T-cell (primary cell): ENCODE measurements at regions not wholly inside any gene's neighbourhood (a gene's known extent, or its start where the extent isn't known, plus 50 kb on each side); places are given as distances from the start of the nearest gene placed in this dataset.
"Not testable (repeated sequence)": the region's sequence is repeated elsewhere in the genome, so short reads cannot be mapped to it uniquely, and the experiment has no call there.

Source experiments
- ATAC-seq, 4 experiments: fragments of 200-7000 bp in 3 of 4; fragments of 150-1000 bp in 1 of 4; cut with Tn5 transposase; replicated peaks in 1 of 4; 1 replicate in 3 of 4; 2 replicates in 1 of 4; pipeline ENCODE4 v1.10.0; 2021; ENCODE audit warnings: moderate library complexity in 3 of 4, mild to moderate bottlenecking in 2 of 4, moderate number of reproducible peaks in 1 of 4
- CTCF ChIA-PET, 2 donors: fragments of 300-600 bp; sonication (Branson Sonifier 250); formaldehyde crosslinking; loops; one replicate each; lab custom pipeline; 2022; ENCODE audit warnings: antibody characterized with exemption in 2 of 2; lab: Charles Lee
- POLR2A ChIA-PET, 2 donors: fragments of 300-600 bp; sonication (Branson Sonifier 250); formaldehyde crosslinking; loops; one replicate each; lab custom pipeline; 2022; ENCODE audit warnings: antibody characterized with exemption in 2 of 2; lab: Charles Lee
- DNase-seq, 35 experiments: peaks; one replicate each; pipeline versions ENCODE4 v3.0.0 to v3.0.0-alpha.2; 2013 to 2023
- H3K27ac ChIP-seq: one replicate; pipeline ENCODE4 v1.5.1; 2013; ENCODE audit warnings: low read length
- H3K27me3 ChIP-seq, 2 experiments: replicated peaks in 1 of 2; 1 replicate in 1 of 2; 2 replicates in 1 of 2; pipeline versions ENCODE4 v1.6.1 to v1.7.0; 2013; ENCODE audit warnings: low read length in 1 of 2, mixed read lengths in 1 of 2; ENCODE audit not compliant: control insufficient read depth in 2 of 2, insufficient read depth in 2 of 2; ENCODE audit errors: extremely low read depth in 1 of 2
- H3K36me3 ChIP-seq, 2 donors: 1 replicate in 1 of 2; 2 replicates in 1 of 2; pipeline versions ENCODE4 v1.6.1 to v1.7.0; 2013; ENCODE audit warnings: low read length in 1 of 2; ENCODE audit not compliant: control insufficient read depth in 2 of 2, insufficient read depth in 1 of 2; ENCODE audit errors: extremely low read depth in 1 of 2
- H3K4me1 ChIP-seq, 2 experiments: 1 replicate in 1 of 2; 2 replicates in 1 of 2; pipeline versions ENCODE4 v1.6.1 to v1.7.0; 2013; ENCODE audit warnings: low read length in 2 of 2, mixed read lengths in 1 of 2; ENCODE audit not compliant: insufficient read depth in 2 of 2, control insufficient read depth in 1 of 2; ENCODE audit errors: extremely low read depth in 1 of 2
- H3K4me3 ChIP-seq, 2 donors: 1 replicate in 1 of 2; 2 replicates in 1 of 2; pipeline versions ENCODE4 v1.5.1 to v1.7.0; 2013; ENCODE audit warnings: mild to moderate bottlenecking in 2 of 2, low read length in 1 of 2, moderate library complexity in 1 of 2; ENCODE audit not compliant: control insufficient read depth in 1 of 2; ENCODE audit errors: extremely low read depth in 1 of 2
- H3K9me3 ChIP-seq: 2 replicates; pipeline ENCODE4 v1.7.0; 2013
- H3K27ac Mint-ChIP-seq, 2 donors: one replicate each; pipeline ENCODE4 v1.8.0; 2020 to 2021; ENCODE audit warnings: mild to moderate bottlenecking in 2 of 2, mixed read lengths in 2 of 2
- H3K27me3 Mint-ChIP-seq, 2 donors: one replicate each; pipeline ENCODE4 v1.8.0; 2021 to 2022; ENCODE audit warnings: mixed read lengths in 2 of 2
- H3K36me3 Mint-ChIP-seq: one replicate; pipeline ENCODE4 v1.8.0; 2021; ENCODE audit warnings: mixed read lengths
- H3K4me1 Mint-ChIP-seq, 3 donors: one replicate each; pipeline ENCODE4 v1.8.0; 2020 to 2022; ENCODE audit warnings: mixed read lengths in 3 of 3, mild to moderate bottlenecking in 1 of 3
- H3K4me3 Mint-ChIP-seq, 3 donors: one replicate each; pipeline ENCODE4 v1.8.0; 2020 to 2022; ENCODE audit warnings: mild to moderate bottlenecking in 3 of 3, mixed read lengths in 3 of 3, moderate library complexity in 3 of 3
- H3K9me3 Mint-ChIP-seq, 3 donors: one replicate each; pipeline ENCODE4 v1.8.0; 2020 to 2022; ENCODE audit warnings: mixed read lengths in 3 of 3
- WGBS: methylation state at CpG from one replicate; pipeline ENCODE4 v1.1.5; 2013; ENCODE audit warnings: missing lambda C conversion rate; ENCODE audit not compliant: insufficient coverage; 5-methylcytosine and 5-hydroxymethylcytosine counted together

GRCh38 chr2:175729049-175729706, 272.9 kb downstream of the LNPK start:
- Histone ChIP-seq H3K4me3 (no peak overlapping the region), H3K9me3 (no peaks in the 10 kb centered on the region), H3K36me3 (no peaks in the 10 kb centered on the region), H3K4me1 (no peaks in the 10 kb centered on the region), H3K27ac (no peak overlapping the region), H3K27me3 (peaks cover 0 to 9% of the 10 kb centered on the region in 2 experiments)
- Mint-ChIP-seq H3K36me3 (no peaks in the 10 kb centered on the region), H3K27me3 (peaks cover 4 to 14% of the 10 kb centered on the region in 2 donors), H3K4me1 (no peaks in the 10 kb centered on the region), H3K4me3 (no peak overlapping the region), H3K27ac (no peak overlapping the region), H3K9me3 (peaks cover 0 to 4% (median 0%) of the 10 kb centered on the region in 3 donors)
- no peak for ATAC-seq
- 68% methylated on average over 4 of the region's 4 CpGs for WGBS
- CTCF ChIA-PET = no interaction called here
- POLR2A ChIA-PET = no interaction called here
- DNase-seq = no peak

GRCh38 chr2:175728032-175728431, 274.0 kb downstream of the LNPK start:
- H3K4me1 ChIP-seq = no peaks in the 10 kb centered on the region
- ChIA-PET CTCF (no interaction called here), POLR2A (no interaction called here)
- H3K27ac Mint-ChIP-seq = no peak overlapping the region
- H3K4me1 Mint-ChIP-seq = no peaks in the 10 kb centered on the region
- peaks cover 4 to 7% of the 10 kb centered on the region in 2 donors for H3K27me3 Mint-ChIP-seq
- DNase-seq (no peak), ATAC-seq (no peak)
- no peaks in the 10 kb centered on the region for H3K36me3 ChIP-seq
- no CpG with 5 or more reads among the region's 4 CpGs for WGBS
- peaks cover 0 to 4% of the 10 kb centered on the region in 2 experiments for H3K27me3 ChIP-seq
- H3K9me3 ChIP-seq = no peaks in the 10 kb centered on the region
- no peaks in the 10 kb centered on the region for H3K36me3 Mint-ChIP-seq
- no peak overlapping the region for H3K27ac ChIP-seq
- H3K9me3 Mint-ChIP-seq = peaks cover 0 to 4% (median 4%) of the 10 kb centered on the region in 3 donors
- H3K4me3 ChIP-seq = no peak overlapping the region
- H3K4me3 Mint-ChIP-seq = no peak overlapping the region

- 40% methylated on average over 1 of the region's 2 CpGs for WGBS
- ATAC-seq = no peak
- peaks cover 0 to 4% of the 10 kb centered on the region in 2 experiments for H3K27me3 ChIP-seq
- H3K27me3 Mint-ChIP-seq = peaks cover 4 to 7% of the 10 kb centered on the region in 2 donors
- H3K36me3 Mint-ChIP-seq = no peaks in the 10 kb centered on the region
- H3K27ac ChIP-seq = no peak overlapping the region
- no peaks in the 10 kb centered on the region for H3K36me3 ChIP-seq
- H3K9me3 Mint-ChIP-seq = peaks cover 0 to 8% (median 4%) of the 10 kb centered on the region in 3 donors
- POLR2A ChIA-PET = no interaction called here
- no peak for DNase-seq
- H3K4me1 ChIP-seq = no peaks in the 10 kb centered on the region
- no peaks in the 10 kb centered on the region for H3K9me3 ChIP-seq
- no peaks in the 10 kb centered on the region for H3K4me1 Mint-ChIP-seq
- H3K4me3 Mint-ChIP-seq = no peak overlapping the region
- no peak overlapping the region for H3K27ac Mint-ChIP-seq
- CTCF ChIA-PET = no interaction called here
- H3K4me3 ChIP-seq = no peak overlapping the region
Measured at GRCh38 chr2:175726223-175726622, 275.8 kb downstream of the LNPK start.

GRCh38 chr2:175709248-175709647, 292.8 kb downstream of the LNPK start:
- no peak overlapping the region for H3K27ac Mint-ChIP-seq
- Histone ChIP-seq H3K9me3 (no peaks in the 10 kb centered on the region), H3K27ac (no peak overlapping the region), H3K36me3 (no peaks in the 10 kb centered on the region), H3K4me1 (no peaks in the 10 kb centered on the region), H3K4me3 (no peak overlapping the region), H3K27me3 (peaks cover 4 to 16% of the 10 kb centered on the region in 2 experiments)
- DNase-seq = no peak
- H3K27me3 Mint-ChIP-seq = peaks cover 27 to 36% of the 10 kb centered on the region in 2 donors
- no peak overlapping the region for H3K4me3 Mint-ChIP-seq
- ChIA-PET POLR2A (no interaction called here), CTCF (no interaction called here)
- no peaks in the 10 kb centered on the region for H3K36me3 Mint-ChIP-seq
- 69% methylated on average over 5 of the region's 6 CpGs for WGBS
- no peaks in the 10 kb centered on the region for H3K4me1 Mint-ChIP-seq
- peaks cover 0 to 6% (median 4%) of the 10 kb centered on the region in 3 donors for H3K9me3 Mint-ChIP-seq
- ATAC-seq = no peak

- Histone ChIP-seq H3K36me3 (no peaks in the 10 kb centered on the region), H3K4me3 (no peak overlapping the region), H3K9me3 (no peaks in the 10 kb centered on the region), H3K4me1 (no peaks in the 10 kb centered on the region), H3K27me3 (peaks cover 4 to 16% of the 10 kb centered on the region in 2 experiments), H3K27ac (no peak overlapping the region)
- DNase-seq (no peak), ATAC-seq (no peak)
- peaks cover 27 to 33% of the 10 kb centered on the region in 2 donors for H3K27me3 Mint-ChIP-seq
- WGBS = 55% methylated on average over 3 of the region's 8 CpGs
- CTCF ChIA-PET = no interaction called here
- no peaks in the 10 kb centered on the region for H3K4me1 Mint-ChIP-seq
- H3K9me3 Mint-ChIP-seq = peaks cover 0 to 4% (median 0%) of the 10 kb centered on the region in 3 donors
- no peaks in the 10 kb centered on the region for H3K36me3 Mint-ChIP-seq
- POLR2A ChIA-PET = no interaction called here
- no peak overlapping the region for H3K4me3 Mint-ChIP-seq
- no peak overlapping the region for H3K27ac Mint-ChIP-seq
Measured at GRCh38 chr2:175707322-175707721, 294.7 kb downstream of the LNPK start.

GRCh38 chr2:175704568-175704967, 297.5 kb downstream of the LNPK start:
- H3K4me1 ChIP-seq, POLR2A ChIA-PET, CTCF ChIA-PET, H3K4me1 Mint-ChIP-seq, DNase-seq, H3K4me3 ChIP-seq, H3K9me3 Mint-ChIP-seq, H3K36me3 Mint-ChIP-seq, ATAC-seq, H3K27ac Mint-ChIP-seq, H3K9me3 ChIP-seq, H3K36me3 ChIP-seq, H3K27ac ChIP-seq, H3K4me3 Mint-ChIP-seq: not testable (repeated sequence)
- H3K27me3 Mint-ChIP-seq = peaks cover 19% of the 10 kb centered on the region in 2 donors
- peaks cover 4 to 13% of the 10 kb centered on the region in 2 experiments for H3K27me3 ChIP-seq
- WGBS = 97% methylated on average over 7 of the region's 22 CpGs
